ENCODE measurements at regions not wholly inside any gene's neighbourhood (a gene's known extent, or its start where the extent isn't known, plus 50 kb on each side); places are given as distances from the start of the nearest gene placed in this dataset.

DNA sequence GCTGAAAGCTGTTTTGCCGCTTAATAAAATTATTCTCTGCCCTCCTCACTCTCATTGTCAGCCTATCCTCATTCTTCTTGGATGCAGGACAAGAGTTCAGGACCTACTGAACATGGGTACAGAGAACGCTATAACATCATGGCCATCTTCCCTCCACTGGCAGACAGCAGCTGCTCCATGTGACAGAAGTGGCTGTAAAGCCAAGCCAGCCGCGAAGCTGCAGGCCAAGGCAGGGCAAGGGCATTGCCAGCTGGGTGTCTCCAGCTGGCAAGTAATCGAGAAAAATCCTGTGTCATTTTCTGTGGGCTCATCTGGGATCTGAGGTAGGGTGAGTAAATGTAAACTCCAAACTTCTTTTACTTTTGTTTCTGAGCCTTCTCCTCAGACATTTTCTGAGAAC lies 84.8 kb downstream of the SLC25A46 start:
- TF ChIP-seq CTCF (conservative IDR thresholded peaks at IDR 0.05; ENCODE audit: low read depth, low read length): no peak
- no peak for TF ChIP-seq EZH2phosphoT487 (IDR thresholded peaks at IDR 0.05; ENCODE audit: borderline replicate concordance, low read length)
